ENCODE measurements at regions not wholly inside any gene's neighbourhood (a gene's known extent, or its start where the extent isn't known, plus 50 kb on each side); places are given as distances from the start of the nearest gene placed in this dataset.

- no peak for DNase-seq (ENCODE audit: low read depth)
These were observed 1016.0 kb downstream of the UQCRFS1 start for GRCh38 chr19:28196961-28197360.

GRCh38 chr19:28196101-28196500 is 1016.9 kb downstream of the UQCRFS1 start:
- no peak for DNase-seq (ENCODE audit: low read depth)

- DNase-seq (ENCODE audit: low read depth) = peak; percentile 5
These were observed 1027.3 kb downstream of the UQCRFS1 start for GRCh38 chr19:28185646-28186045.

GRCh38 chr19:28184997-28185396 is 1028.0 kb downstream of the UQCRFS1 start:
- DNase-seq (ENCODE audit: low read depth) = peak; percentile 35

GRCh38 chr19:28176193-28176592 is 1036.8 kb downstream of the UQCRFS1 start:
- DNase-seq (ENCODE audit: low read depth) = no peak

GRCh38 chr19:28171983-28172382 is 1041.0 kb downstream of the UQCRFS1 start:
- DNase-seq (ENCODE audit: low read depth) = peak; percentile 18

- no peak for DNase-seq (ENCODE audit: low read depth)
These were observed 1042.9 kb downstream of the UQCRFS1 start for GRCh38 chr19:28170066-28170465.

- no peak for DNase-seq (ENCODE audit: low read depth)
These were observed 1043.6 kb downstream of the UQCRFS1 start for GRCh38 chr19:28169168-28169887.

GRCh38 chr19:28168557-28168956 is 1044.4 kb downstream of the UQCRFS1 start:
- DNase-seq (ENCODE audit: low read depth) = no peak

GRCh38 chr19:28166025-28166424 is 1046.9 kb downstream of the UQCRFS1 start:
- DNase-seq (ENCODE audit: low read depth) = no peak

GRCh38 chr19:28164214-28164613 is 1048.7 kb downstream of the UQCRFS1 start:
- no peak for DNase-seq (ENCODE audit: low read depth)

GRCh38 chr19:28159065-28159464 is 1053.9 kb downstream of the UQCRFS1 start:
- DNase-seq (ENCODE audit: low read depth) = no peak

- no peak for DNase-seq (ENCODE audit: low read depth)
These were observed 1057.7 kb downstream of the UQCRFS1 start for GRCh38 chr19:28155265-28155664.

GRCh38 chr19:28154077-28154476 is 1058.9 kb downstream of the UQCRFS1 start:
- DNase-seq (ENCODE audit: low read depth) = no peak

GRCh38 chr19:28153123-28153522 is 1059.8 kb downstream of the UQCRFS1 start:
- no peak for DNase-seq (ENCODE audit: low read depth)

GRCh38 chr19:28152195-28152594 is 1060.8 kb downstream of the UQCRFS1 start:
- DNase-seq (ENCODE audit: low read depth) = no peak

GRCh38 chr19:28150129-28150528 is 1062.8 kb downstream of the UQCRFS1 start:
- DNase-seq (ENCODE audit: low read depth) = no peak

GRCh38 chr19:28148554-28148953 is 1064.4 kb downstream of the UQCRFS1 start:
- no peak for DNase-seq (ENCODE audit: low read depth)

GRCh38 chr19:28142258-28142657 is 1070.7 kb downstream of the UQCRFS1 start:
- DNase-seq (ENCODE audit: low read depth) = no peak

- DNase-seq (ENCODE audit: low read depth) = no peak
These were observed 1072.8 kb downstream of the UQCRFS1 start for GRCh38 chr19:28140201-28140600.

- no peak for DNase-seq (ENCODE audit: low read depth)
These were observed 1075.2 kb downstream of the UQCRFS1 start for GRCh38 chr19:28137772-28138171.

GRCh38 chr19:28136796-28137195 is 1076.2 kb downstream of the UQCRFS1 start:
- DNase-seq (ENCODE audit: low read depth) = no peak

GRCh38 chr19:28135825-28136224 is 1077.1 kb downstream of the UQCRFS1 start:
- DNase-seq (ENCODE audit: low read depth) = no peak

- DNase-seq (ENCODE audit: low read depth) = no peak
These were observed 1078.6 kb downstream of the UQCRFS1 start for GRCh38 chr19:28134311-28134710.
